H9 (cell line): ENCODE measurements at regions not wholly inside any gene's neighbourhood (a gene's known extent, or its start where the extent isn't known, plus 50 kb on each side); places are given as distances from the start of the nearest gene placed in this dataset.

Experiments used
- DNase-seq: peaks from one replicate; pipeline ENCODE4 v3.0.0-alpha.2; 2017
- H2AFZ ChIP-seq: one replicate; pipeline ENCODE4 v1.6.1; 2013; ENCODE audit warnings: mild to moderate bottlenecking, low read length, control low read depth, moderate library complexity
- H2AK5ac ChIP-seq: 2 replicates; pipeline ENCODE4 v1.6.1; 2013; ENCODE audit warnings: low read length, control low read depth, mixed read lengths; ENCODE audit not compliant: insufficient read length
- H2BK120ac ChIP-seq: one replicate; pipeline ENCODE4 v1.6.1; 2013; ENCODE audit warnings: low read depth, mild to moderate bottlenecking, low read length, control low read depth, inconsistent platforms; ENCODE audit not compliant: poor library complexity, severe bottlenecking
- H2BK12ac ChIP-seq: 2 replicates; pipeline ENCODE4 v1.6.1; 2013; ENCODE audit warnings: low read length, control low read depth, mixed read lengths, low read depth; ENCODE audit not compliant: insufficient read length
- H2BK15ac ChIP-seq: 2 replicates; pipeline ENCODE4 v1.6.1; 2013; ENCODE audit warnings: low read depth, low read length, control low read depth
- H2BK20ac ChIP-seq: one replicate; pipeline ENCODE4 v1.6.1; 2013; ENCODE audit warnings: low read depth, mild to moderate bottlenecking, low read length, control low read depth, inconsistent platforms; ENCODE audit not compliant: poor library complexity, severe bottlenecking
- H2BK5ac ChIP-seq: 2 replicates; pipeline ENCODE4 v1.6.1; 2013; ENCODE audit warnings: low read length, control low read depth, mixed read lengths; ENCODE audit not compliant: insufficient read length
- H3K14ac ChIP-seq: 2 replicates; pipeline ENCODE4 v1.6.1; 2013; ENCODE audit warnings: low read length, control low read depth; ENCODE audit not compliant: insufficient read depth
- H3K18ac ChIP-seq: 2 replicates; pipeline ENCODE4 v1.6.1; 2013; ENCODE audit warnings: low read depth, mild to moderate bottlenecking, mixed read lengths, low read length, control low read depth; ENCODE audit not compliant: insufficient read length
- H3K23ac ChIP-seq: 2 replicates; pipeline ENCODE4 v1.6.1; 2013; ENCODE audit warnings: low read length, control low read depth, mixed read lengths, low read depth; ENCODE audit not compliant: insufficient read length
- H3K23me2 ChIP-seq: 2 replicates; pipeline ENCODE4 v1.6.1; 2013; ENCODE audit warnings: low read depth, mild to moderate bottlenecking, mixed read lengths, low read length, control low read depth; ENCODE audit not compliant: insufficient read length, poor library complexity, severe bottlenecking
- H3K27ac ChIP-seq: 2 replicates; pipeline ENCODE4 v1.5.1; 2013; ENCODE audit warnings: low read length, control low read depth, mixed read lengths, low read depth; ENCODE audit not compliant: insufficient read length
- H3K27me3 ChIP-seq: 2 replicates; pipeline ENCODE4 v1.6.1; 2013; ENCODE audit warnings: low read length, control low read depth, inconsistent platforms; ENCODE audit not compliant: insufficient read depth
- H3K4ac ChIP-seq: 2 replicates; pipeline ENCODE4 v1.6.1; 2013; ENCODE audit warnings: low read depth, mild to moderate bottlenecking, control low read depth, inconsistent platforms, low read length, moderate library complexity
- H3K4me1 ChIP-seq: 2 replicates; pipeline ENCODE4 v1.6.1; 2013; ENCODE audit warnings: low read length, control low read depth, inconsistent platforms; ENCODE audit not compliant: insufficient read depth
- H3K4me2 ChIP-seq: 2 replicates; pipeline ENCODE4 v1.6.1; 2013; ENCODE audit warnings: low read length, control low read depth, mixed read lengths; ENCODE audit not compliant: insufficient read length, insufficient read depth
- H3K56ac ChIP-seq: 2 replicates; pipeline ENCODE4 v1.6.1; 2013; ENCODE audit warnings: low read depth, mild to moderate bottlenecking, mixed read lengths, low read length, control low read depth; ENCODE audit not compliant: insufficient read length
- H3K79me1 ChIP-seq: 2 replicates; pipeline ENCODE4 v1.6.1; 2013; ENCODE audit warnings: low read depth, mild to moderate bottlenecking, moderate library complexity, low read length, control low read depth, inconsistent platforms; ENCODE audit not compliant: insufficient read depth, poor library complexity, severe bottlenecking
- H3K79me2 ChIP-seq: 2 replicates; pipeline ENCODE4 v1.6.1; 2013; ENCODE audit warnings: low read length, control low read depth, inconsistent platforms; ENCODE audit not compliant: insufficient read depth
- H3K9ac ChIP-seq: 2 replicates; pipeline ENCODE4 v1.6.1; 2013; ENCODE audit warnings: low read length, control low read depth, mixed read lengths; ENCODE audit not compliant: insufficient read length; ENCODE audit errors: extremely low read depth
- H3K9me3 ChIP-seq: one replicate; pipeline ENCODE4 v1.6.1; 2013; ENCODE audit warnings: low read depth, low read length, inconsistent platforms; ENCODE audit not compliant: control insufficient read depth
- H3T11ph ChIP-seq: one replicate; pipeline ENCODE4 v1.6.1; 2013; ENCODE audit warnings: mild to moderate bottlenecking, low read length, control low read depth, inconsistent platforms
- H4K20me1 ChIP-seq: one replicate; pipeline ENCODE4 v1.6.1; 2013; ENCODE audit not compliant: control insufficient read depth, insufficient read length, insufficient read depth
- H4K5ac ChIP-seq: 2 replicates; pipeline ENCODE4 v1.6.1; 2013; ENCODE audit warnings: low read depth, mild to moderate bottlenecking, mixed read lengths, low read length, control low read depth; ENCODE audit not compliant: insufficient read length
- H4K8ac ChIP-seq: replicated peaks from 2 replicates; pipeline ENCODE4 v1.6.1; 2013; ENCODE audit warnings: low read length, control low read depth, mixed read lengths, low read depth; ENCODE audit not compliant: insufficient read length
- H4K91ac ChIP-seq: 2 replicates; pipeline ENCODE4 v1.6.1; 2013; ENCODE audit warnings: low read depth, mild to moderate bottlenecking, moderate library complexity, mixed read lengths, low read length, control low read depth; ENCODE audit not compliant: insufficient read length
- H3K27ac Mint-ChIP-seq, 3 experiments: 2 replicates in 2 of 3; 3 replicates in 1 of 3; pipeline ENCODE4 v1.8.0; 2020 to 2021; ENCODE audit warnings: mixed read lengths in 3 of 3, mild to moderate bottlenecking in 1 of 3, moderate library complexity in 1 of 3
- H3K27me3 Mint-ChIP-seq: 2 replicates; pipeline ENCODE4 v1.8.0; 2021; ENCODE audit warnings: low read depth, mild to moderate bottlenecking, moderate library complexity, mixed read lengths
- H3K36me3 Mint-ChIP-seq, 3 experiments: 2 replicates in 2 of 3; 3 replicates in 1 of 3; pipeline ENCODE4 v1.8.0; 2020 to 2021; ENCODE audit warnings: low read depth in 3 of 3, mixed read lengths in 3 of 3; ENCODE audit not compliant: insufficient read depth in 1 of 3
- H3K4me1 Mint-ChIP-seq, 2 experiments: 2 replicates each; pipeline ENCODE4 v1.8.0; 2020; ENCODE audit warnings: mixed read lengths in 2 of 2
- H3K4me3 Mint-ChIP-seq, 2 experiments: 2 replicates in 1 of 2; 3 replicates in 1 of 2; pipeline ENCODE4 v1.8.0; 2020 to 2021; ENCODE audit warnings: mild to moderate bottlenecking in 2 of 2, mixed read lengths in 2 of 2, moderate library complexity in 1 of 2
- H3K9me3 Mint-ChIP-seq, 2 experiments: 2 replicates in 1 of 2; 3 replicates in 1 of 2; pipeline ENCODE4 v1.8.0; 2020; ENCODE audit warnings: mild to moderate bottlenecking in 2 of 2, mixed read lengths in 2 of 2, moderate library complexity in 1 of 2
- CTCF ChIP-seq: fragments of 200-600 bp; sonication (generic); conservative IDR thresholded peaks from 3 replicates; pipeline ENCODE4 v1.8.0; 2021; ENCODE audit warnings: antibody characterized with exemption, mild to moderate bottlenecking
- WGBS: extraction: QIAGEN DNeasy Blood & Tissue Kit; methylation state at CpG from one replicate; pipeline ENCODE4 v1.1.7; 2013; ENCODE audit warnings: missing lambda C conversion rate, low lambda C conversion rate, mixed read lengths; ENCODE audit not compliant: insufficient read length; ENCODE audit errors: extremely low coverage; 5-methylcytosine and 5-hydroxymethylcytosine counted together

- H3K36me3 Mint-ChIP-seq, result no peaks in the 10 kb centered on the region
- Histone ChIP-seq H2BK5ac (no peak overlapping the region), H2AK5ac (no peak overlapping the region), H3K23me2 (no peaks in the 10 kb centered on the region), H4K8ac (no peak overlapping the region), H3K9ac (no peak overlapping the region), H3K18ac (no peak overlapping the region), H4K20me1 (no peaks in the 10 kb centered on the region), H3K14ac (no peak overlapping the region), H3K4me1 (no peaks in the 10 kb centered on the region), H4K5ac (no peak overlapping the region), H3K9me3 (no peaks in the 10 kb centered on the region), H3K4me2 (no peak overlapping the region), H3K27ac (no peak overlapping the region), H2AFZ (no peak overlapping the region), H3K56ac (no peak overlapping the region), H3K79me2 (no peaks in the 10 kb centered on the region), H3K27me3 (no peaks in the 10 kb centered on the region; the same call in 1 of the 2 replicates), H2BK12ac (no peak overlapping the region), H3K79me1 (no peaks in the 10 kb centered on the region), H2BK20ac (no peak overlapping the region), H3K4ac (no peak overlapping the region), H2BK120ac (no peak overlapping the region), H3T11ph (no peak overlapping the region), H3K23ac (no peak overlapping the region), H2BK15ac (no peak overlapping the region), H4K91ac (no peak overlapping the region)
- WGBS, result no CpG with 5 or more reads among the region's 6 CpGs
- no peak for DNase-seq
- H3K9me3 Mint-ChIP-seq, result no peaks in the 10 kb centered on the region
- H3K4me3 Mint-ChIP-seq, result no peak overlapping the region
- TF ChIP-seq CTCF, result no peak
- no peak overlapping the region for H3K27ac Mint-ChIP-seq
- H3K27me3 Mint-ChIP-seq, result peaks cover 55% of the 10 kb centered on the region
- H3K4me1 Mint-ChIP-seq, result 0 out of 4 replicates have a peak, but pooled peaks cover 0 to 4% of the 10 kb centered on the region in 2 experiments
These were observed 435.0 kb upstream of the CADM1 start for GRCh38 chr11:115939104-115939730.
